DND-41 (cell line): ENCODE measurements at regions not wholly inside any gene's neighbourhood (a gene's known extent, or its start where the extent isn't known, plus 50 kb on each side); places are given as distances from the start of the nearest gene placed in this dataset.

Experiments used
- CTCF ChIP-seq: IDR thresholded peaks from 2 replicates; pipeline ENCODE4 v1.5.1; 2012; ENCODE audit warnings: borderline replicate concordance, low read length, moderate library complexity, mild to moderate bottlenecking; ENCODE audit not compliant: poor library complexity, severe bottlenecking; ENCODE audit errors: extremely low read depth
- EZH2 ChIP-seq: IDR thresholded peaks from 3 replicates; pipeline ENCODE4 v1.6.1; 2012; ENCODE audit warnings: borderline replicate concordance, low read depth, mild to moderate bottlenecking, moderate library complexity, low read length, inconsistent platforms; ENCODE audit not compliant: severe bottlenecking

GRCh38 chr7:123273185-123273584 lies 73.4 kb upstream of the SLC13A1 start:
- TF ChIP-seq CTCF (no peak), EZH2 (no peak)
